Uterus (tissue), 3 donors: ENCODE measurements at regions not wholly inside any gene's neighbourhood (a gene's known extent, or its start where the extent isn't known, plus 50 kb on each side); places are given as distances from the start of the nearest gene placed in this dataset.
"Not testable (repeated sequence)": the region's sequence is repeated elsewhere in the genome, so short reads cannot be mapped to it uniquely, and the experiment has no call there.

ENCODE experiments used
- DNase-seq, 2 donors: peaks; one replicate each; pipeline ENCODE4 v3.0.0-alpha.2; 2019 to 2020
- H3K27ac ChIP-seq, 2 donors: fragments of 200-600 bp; sonication (generic); 1 replicate in 1 of 2; 2 replicates in 1 of 2; pipeline ENCODE4 v1.5.1; 2016 to 2018
- H3K27me3 ChIP-seq, 2 donors: fragments of 200-600 bp; sonication (generic); one replicate each; pipeline ENCODE4 v1.5.1; 2018 to 2019; ENCODE audit warnings: control low read depth in 1 of 2
- H3K36me3 ChIP-seq, 2 donors: fragments of 200-600 bp; sonication (generic); one replicate each; pipeline ENCODE4 v1.5.1; 2019; ENCODE audit warnings: control low read depth in 1 of 2
- H3K4me1 ChIP-seq, 2 donors: fragments of 200-600 bp; sonication (generic); one replicate each; pipeline ENCODE4 v1.5.1; 2018 to 2019; ENCODE audit warnings: control low read depth in 1 of 2
- H3K4me3 ChIP-seq, 2 donors: fragments of 200-600 bp; sonication (generic); 1 replicate in 1 of 2; 2 replicates in 1 of 2; pipeline ENCODE4 v1.5.1; 2018 to 2019; ENCODE audit warnings: mild to moderate bottlenecking in 1 of 2
- H3K9me3 ChIP-seq, 2 donors: fragments of 200-600 bp; sonication (generic); one replicate each; pipeline ENCODE4 v1.5.1; 2019; ENCODE audit warnings: control low read depth in 1 of 2
- CTCF ChIP-seq, 4 experiments: fragments of 200-600 bp in 2 of 4; fragments of 450-650 bp in 2 of 4; sonication (generic) in 2 of 4; IDR thresholded peaks; one replicate each; pipeline ENCODE4 v1.5.1; 2016 to 2019; ENCODE audit warnings: antibody characterized with exemption in 4 of 4, mild to moderate bottlenecking in 2 of 4, moderate library complexity in 1 of 4
- POLR2A ChIP-seq, 2 donors: fragments of 450-650 bp; IDR thresholded peaks; one replicate each; pipeline ENCODE4 v1.6.1; 2016; ENCODE audit warnings: antibody characterized with exemption in 2 of 2, mild to moderate bottlenecking in 1 of 2, moderate library complexity in 1 of 2
- intact Hi-C: fragments of 100-400 bp; cut with DNase I; formaldehyde crosslinking; loops from one replicate; pipeline ENCODE4 v1.15.1; 2023; ENCODE audit warnings: low total_unique reads
- donor health status: DM: yes; HTN: yes; CAD: no.

- no peaks in the 10 kb centered on the region for H3K9me3 ChIP-seq
- TF ChIP-seq CTCF (IDR thresholded peaks at IDR 0.05) (no peak), POLR2A (IDR thresholded peaks at IDR 0.05) (no peak)
- no peaks in the 10 kb centered on the region for H3K36me3 ChIP-seq
- H3K27me3 ChIP-seq: no peaks in the 10 kb centered on the region
- no peaks in the 10 kb centered on the region for H3K4me1 ChIP-seq
- peak overlapping the region; percentile 23 to 37 for H3K27ac ChIP-seq
- H3K4me3 ChIP-seq: no peak overlapping the region
- intact Hi-C loops: no loop called here
- peak in 1 of 2 donors; percentile 52 for DNase-seq
Observed at GRCh38 chr2:172307800-172308199, 119.6 kb upstream of the ITGA6 start.

- Histone ChIP-seq H3K9me3 (no peaks in the 10 kb centered on the region), H3K27ac (peak overlapping the region; percentile 23 to 37), H3K27me3 (no peaks in the 10 kb centered on the region), H3K36me3 (no peaks in the 10 kb centered on the region), H3K4me1 (no peaks in the 10 kb centered on the region), H3K4me3 (no peak overlapping the region)
- DNase-seq: no peak
- TF ChIP-seq POLR2A (IDR thresholded peaks at IDR 0.05): no peak
- TF ChIP-seq CTCF (IDR thresholded peaks at IDR 0.05): no peak
- intact Hi-C loops: no loop called here
Observed at GRCh38 chr2:172308253-172308935, 119.0 kb upstream of the ITGA6 start.

- intact Hi-C loops: no loop called here
- Histone ChIP-seq H3K9me3 (no peaks in the 10 kb centered on the region), H3K4me1 (no peaks in the 10 kb centered on the region), H3K4me3 (no peak overlapping the region), H3K36me3 (no peaks in the 10 kb centered on the region), H3K27ac (peak overlapping the region; percentile 2 to 42), H3K27me3 (no peaks in the 10 kb centered on the region)
- DNase-seq: peak in 1 of 2 donors; percentile 68
- TF ChIP-seq CTCF (IDR thresholded peaks at IDR 0.05) (no peak), POLR2A (IDR thresholded peaks at IDR 0.05) (no peak)
Observed at GRCh38 chr2:172311921-172312345, 115.5 kb upstream of the ITGA6 start.

- H3K4me3 ChIP-seq: no peak overlapping the region
- no peaks in the 10 kb centered on the region for H3K27me3 ChIP-seq
- DNase-seq: no peak
- TF ChIP-seq CTCF (IDR thresholded peaks at IDR 0.05): no peak
- no peak for TF ChIP-seq POLR2A (IDR thresholded peaks at IDR 0.05)
- no peaks in the 10 kb centered on the region for H3K4me1 ChIP-seq
- intact Hi-C loops: no loop called here
- no peak overlapping the region for H3K27ac ChIP-seq
- H3K36me3 ChIP-seq: no peaks in the 10 kb centered on the region
- no peaks in the 10 kb centered on the region for H3K9me3 ChIP-seq
Observed at GRCh38 chr2:172313715-172314341, 113.6 kb upstream of the ITGA6 start.

GRCh38 chr2:172315070-172315469 is 112.3 kb upstream of the ITGA6 start:
- intact Hi-C loops, H3K9me3 ChIP-seq, H3K27me3 ChIP-seq: not testable (repeated sequence)

More at GRCh38 chr2:172315070-172315469, 112.3 kb upstream of the ITGA6 start:
- not testable (repeated sequence) for DNase-seq, H3K36me3 ChIP-seq, H3K27ac ChIP-seq, H3K4me3 ChIP-seq, H3K4me1 ChIP-seq
